ENCODE measurements at regions not wholly inside any gene's neighbourhood (a gene's known extent, or its start where the extent isn't known, plus 50 kb on each side); places are given as distances from the start of the nearest gene placed in this dataset.

- TF ChIP-seq RAD21 (IDR thresholded peaks at IDR 0.05; ENCODE audit: low read depth) (no peak), TAF1 (IDR thresholded peaks at IDR 0.05; ENCODE audit: low read depth) (no peak), TEAD4 (IDR thresholded peaks at IDR 0.05) (peak; percentile 68), REST (IDR thresholded peaks at IDR 0.05; ENCODE audit: low read depth) (no peak), TCF12 (IDR thresholded peaks at IDR 0.05; ENCODE audit: low read depth) (peak; percentile 75), CREB1 (IDR thresholded peaks at IDR 0.05; ENCODE audit: low read depth) (peak; percentile 50; the same call in 1 of the 2 replicates), NFIC (IDR thresholded peaks at IDR 0.05) (peak; percentile 54), FOXM1 (IDR thresholded peaks at IDR 0.05; ENCODE audit: borderline replicate concordance, low read depth) (peak; percentile 43; the same call in 1 of the 2 replicates), MAX (IDR thresholded peaks at IDR 0.05) (no peak), EP300 (IDR thresholded peaks at IDR 0.05; ENCODE audit: borderline replicate concordance) (peak; percentile 79)
These were observed 136.5 kb upstream of the ETAA1 start for GRCh38 chr2:67260343-67261277.

DNA sequence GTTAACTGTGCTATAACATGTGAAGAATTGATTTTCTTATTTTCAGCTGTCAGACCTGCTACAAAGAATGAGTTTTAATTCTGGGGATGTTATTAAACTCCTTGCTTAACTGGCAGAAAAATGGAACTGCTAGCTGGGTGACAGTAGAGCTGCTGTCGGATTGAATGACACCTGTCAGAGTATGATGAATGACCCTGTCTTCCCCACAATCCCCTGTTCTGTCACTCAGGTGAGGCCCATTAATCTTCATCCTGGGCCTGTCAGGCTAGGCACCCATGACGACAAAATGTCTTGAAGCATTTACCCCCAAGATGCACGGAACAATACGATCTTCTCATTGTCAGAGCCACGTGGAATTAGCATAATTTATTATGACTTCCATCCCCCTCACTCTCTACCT lies 129.9 kb upstream of the ETAA1 start:
- TF ChIP-seq TAF1 (IDR thresholded peaks at IDR 0.05; ENCODE audit: low read depth), result no peak
- no peak for TF ChIP-seq TEAD4 (IDR thresholded peaks at IDR 0.05)
- TF ChIP-seq EP300 (IDR thresholded peaks at IDR 0.05; ENCODE audit: borderline replicate concordance), result no peak
- no peak for TF ChIP-seq MAX (IDR thresholded peaks at IDR 0.05)
- no peak for TF ChIP-seq USF1 (IDR thresholded peaks at IDR 0.05)
- TF ChIP-seq REST (IDR thresholded peaks at IDR 0.05; ENCODE audit: low read depth), result no peak
- TF ChIP-seq ZBTB7A (IDR thresholded peaks at IDR 0.05; ENCODE audit: low read depth), result no peak
- TF ChIP-seq NFIC (IDR thresholded peaks at IDR 0.05), result no peak
- TF ChIP-seq FOXM1 (IDR thresholded peaks at IDR 0.05; ENCODE audit: borderline replicate concordance, low read depth), result no peak
- no peak for TF ChIP-seq CEBPB (IDR thresholded peaks at IDR 0.05)
- no peak for TF ChIP-seq EGR1 (IDR thresholded peaks at IDR 0.05)
- TF ChIP-seq RAD21 (IDR thresholded peaks at IDR 0.05; ENCODE audit: low read depth), result no peak
- TF ChIP-seq TCF12 (IDR thresholded peaks at IDR 0.05; ENCODE audit: low read depth), result no peak

- TF ChIP-seq TCF12 (IDR thresholded peaks at IDR 0.05; ENCODE audit: low read depth), result no peak
- TF ChIP-seq FOXM1 (IDR thresholded peaks at IDR 0.05; ENCODE audit: borderline replicate concordance, low read depth), result no peak
- TF ChIP-seq CREB1 (IDR thresholded peaks at IDR 0.05; ENCODE audit: low read depth), result no peak
- no peak for TF ChIP-seq EGR1 (IDR thresholded peaks at IDR 0.05)
- no peak for TF ChIP-seq TAF1 (IDR thresholded peaks at IDR 0.05; ENCODE audit: low read depth)
- no peak for TF ChIP-seq YY1 (IDR thresholded peaks at IDR 0.05; ENCODE audit: low read depth)
- TF ChIP-seq REST (IDR thresholded peaks at IDR 0.05; ENCODE audit: low read depth), result no peak
- no peak for TF ChIP-seq NFIC (IDR thresholded peaks at IDR 0.05)
- TF ChIP-seq ZBTB7A (IDR thresholded peaks at IDR 0.05; ENCODE audit: low read depth), result no peak
- no peak for TF ChIP-seq CEBPB (IDR thresholded peaks at IDR 0.05)
- TF ChIP-seq RAD21 (IDR thresholded peaks at IDR 0.05; ENCODE audit: low read depth), result no peak
- TF ChIP-seq EP300 (IDR thresholded peaks at IDR 0.05; ENCODE audit: borderline replicate concordance), result no peak
- no peak for TF ChIP-seq MAX (IDR thresholded peaks at IDR 0.05)
- no peak for TF ChIP-seq TEAD4 (IDR thresholded peaks at IDR 0.05)
- TF ChIP-seq USF1 (IDR thresholded peaks at IDR 0.05), result no peak
These were observed 128.3 kb upstream of the ETAA1 start for GRCh38 chr2:67268797-67269196.

Measured in Ishikawa (cell line).